Ishikawa (cell line): ENCODE measurements at regions not wholly inside any gene's neighbourhood (a gene's known extent, or its start where the extent isn't known, plus 50 kb on each side); places are given as distances from the start of the nearest gene placed in this dataset.

ENCODE experiments used
- CREB1 ChIP-seq: IDR thresholded peaks from 2 replicates; pipeline ENCODE4 v1.6.1; 2012; ENCODE audit warnings: low read depth
- EGR1 ChIP-seq: IDR thresholded peaks from 2 replicates; pipeline ENCODE4 v1.6.1; 2012
- FOXM1 ChIP-seq: IDR thresholded peaks from 2 replicates; pipeline ENCODE4 v1.6.1; 2012; ENCODE audit warnings: low read depth, borderline replicate concordance
- NFIC ChIP-seq: IDR thresholded peaks from 2 replicates; pipeline ENCODE4 v1.6.1; 2012
- RAD21 ChIP-seq: IDR thresholded peaks from 2 replicates; pipeline ENCODE4 v1.6.1; 2012; ENCODE audit warnings: low read depth
- ZBTB7A ChIP-seq: IDR thresholded peaks from 2 replicates; pipeline ENCODE4 v1.6.1; 2012; ENCODE audit warnings: low read depth
- TF ChIP-seq, protein P1 (sequence below): IDR thresholded peaks from 2 replicates; pipeline ENCODE4 v1.6.1; 2012; ENCODE audit warnings: low read depth, mild to moderate bottlenecking
- TF ChIP-seq, protein P2 (sequence below): IDR thresholded peaks from 2 replicates; pipeline ENCODE4 v1.6.1; 2012

DNA sequence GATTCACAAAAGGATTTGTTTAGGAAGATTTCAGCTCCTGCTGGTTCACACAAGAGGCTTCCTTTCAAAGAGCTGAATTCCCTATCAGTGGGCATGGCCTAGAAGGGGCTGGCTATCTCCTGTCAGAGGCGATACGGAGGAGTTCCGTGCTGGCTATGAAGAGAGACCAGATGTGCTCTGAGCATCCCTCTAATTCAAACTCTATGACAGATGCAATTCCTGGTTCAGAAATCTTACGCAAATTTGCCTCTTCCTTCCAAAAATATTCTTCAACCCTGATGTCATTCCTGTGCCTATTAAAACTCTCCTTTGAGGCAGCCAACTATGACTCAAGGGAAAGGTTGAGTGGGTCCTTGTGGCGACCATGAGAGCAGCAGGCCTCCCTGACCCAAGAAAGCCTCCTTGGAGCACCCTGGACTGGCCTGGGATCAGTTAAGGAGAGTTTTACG lies 139.3 kb upstream of the HES1 start:
- TF ChIP-seq EGR1, result no peak
- TF ChIP-seq, protein P1, sequence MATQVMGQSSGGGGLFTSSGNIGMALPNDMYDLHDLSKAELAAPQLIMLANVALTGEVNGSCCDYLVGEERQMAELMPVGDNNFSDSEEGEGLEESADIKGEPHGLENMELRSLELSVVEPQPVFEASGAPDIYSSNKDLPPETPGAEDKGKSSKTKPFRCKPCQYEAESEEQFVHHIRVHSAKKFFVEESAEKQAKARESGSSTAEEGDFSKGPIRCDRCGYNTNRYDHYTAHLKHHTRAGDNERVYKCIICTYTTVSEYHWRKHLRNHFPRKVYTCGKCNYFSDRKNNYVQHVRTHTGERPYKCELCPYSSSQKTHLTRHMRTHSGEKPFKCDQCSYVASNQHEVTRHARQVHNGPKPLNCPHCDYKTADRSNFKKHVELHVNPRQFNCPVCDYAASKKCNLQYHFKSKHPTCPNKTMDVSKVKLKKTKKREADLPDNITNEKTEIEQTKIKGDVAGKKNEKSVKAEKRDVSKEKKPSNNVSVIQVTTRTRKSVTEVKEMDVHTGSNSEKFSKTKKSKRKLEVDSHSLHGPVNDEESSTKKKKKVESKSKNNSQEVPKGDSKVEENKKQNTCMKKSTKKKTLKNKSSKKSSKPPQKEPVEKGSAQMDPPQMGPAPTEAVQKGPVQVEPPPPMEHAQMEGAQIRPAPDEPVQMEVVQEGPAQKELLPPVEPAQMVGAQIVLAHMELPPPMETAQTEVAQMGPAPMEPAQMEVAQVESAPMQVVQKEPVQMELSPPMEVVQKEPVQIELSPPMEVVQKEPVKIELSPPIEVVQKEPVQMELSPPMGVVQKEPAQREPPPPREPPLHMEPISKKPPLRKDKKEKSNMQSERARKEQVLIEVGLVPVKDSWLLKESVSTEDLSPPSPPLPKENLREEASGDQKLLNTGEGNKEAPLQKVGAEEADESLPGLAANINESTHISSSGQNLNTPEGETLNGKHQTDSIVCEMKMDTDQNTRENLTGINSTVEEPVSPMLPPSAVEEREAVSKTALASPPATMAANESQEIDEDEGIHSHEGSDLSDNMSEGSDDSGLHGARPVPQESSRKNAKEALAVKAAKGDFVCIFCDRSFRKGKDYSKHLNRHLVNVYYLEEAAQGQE, result no peak
- TF ChIP-seq, protein P2, sequence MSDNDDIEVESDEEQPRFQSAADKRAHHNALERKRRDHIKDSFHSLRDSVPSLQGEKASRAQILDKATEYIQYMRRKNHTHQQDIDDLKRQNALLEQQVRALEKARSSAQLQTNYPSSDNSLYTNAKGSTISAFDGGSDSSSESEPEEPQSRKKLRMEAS, result no peak
- TF ChIP-seq RAD21, result no peak
- TF ChIP-seq CREB1, result no peak
- TF ChIP-seq ZBTB7A, result no peak
- no peak for TF ChIP-seq FOXM1
- no peak for TF ChIP-seq NFIC
